ENCODE measurements at regions not wholly inside any gene's neighbourhood (a gene's known extent, or its start where the extent isn't known, plus 50 kb on each side); places are given as distances from the start of the nearest gene placed in this dataset.

GRCh38 chr3:86629511-86629910 lies 361.4 kb downstream of the VGLL3 start:
- TF ChIP-seq, protein P1, sequence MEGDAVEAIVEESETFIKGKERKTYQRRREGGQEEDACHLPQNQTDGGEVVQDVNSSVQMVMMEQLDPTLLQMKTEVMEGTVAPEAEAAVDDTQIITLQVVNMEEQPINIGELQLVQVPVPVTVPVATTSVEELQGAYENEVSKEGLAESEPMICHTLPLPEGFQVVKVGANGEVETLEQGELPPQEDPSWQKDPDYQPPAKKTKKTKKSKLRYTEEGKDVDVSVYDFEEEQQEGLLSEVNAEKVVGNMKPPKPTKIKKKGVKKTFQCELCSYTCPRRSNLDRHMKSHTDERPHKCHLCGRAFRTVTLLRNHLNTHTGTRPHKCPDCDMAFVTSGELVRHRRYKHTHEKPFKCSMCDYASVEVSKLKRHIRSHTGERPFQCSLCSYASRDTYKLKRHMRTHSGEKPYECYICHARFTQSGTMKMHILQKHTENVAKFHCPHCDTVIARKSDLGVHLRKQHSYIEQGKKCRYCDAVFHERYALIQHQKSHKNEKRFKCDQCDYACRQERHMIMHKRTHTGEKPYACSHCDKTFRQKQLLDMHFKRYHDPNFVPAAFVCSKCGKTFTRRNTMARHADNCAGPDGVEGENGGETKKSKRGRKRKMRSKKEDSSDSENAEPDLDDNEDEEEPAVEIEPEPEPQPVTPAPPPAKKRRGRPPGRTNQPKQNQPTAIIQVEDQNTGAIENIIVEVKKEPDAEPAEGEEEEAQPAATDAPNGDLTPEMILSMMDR (IDR thresholded peaks at IDR 0.05; ENCODE audit: low read depth, low read length, missing input control): no peak
- TF ChIP-seq, protein P2, sequence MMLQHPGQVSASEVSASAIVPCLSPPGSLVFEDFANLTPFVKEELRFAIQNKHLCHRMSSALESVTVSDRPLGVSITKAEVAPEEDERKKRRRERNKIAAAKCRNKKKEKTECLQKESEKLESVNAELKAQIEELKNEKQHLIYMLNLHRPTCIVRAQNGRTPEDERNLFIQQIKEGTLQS (IDR thresholded peaks at IDR 0.05): no peak
- no peak for TF ChIP-seq ZBTB33 (IDR thresholded peaks at IDR 0.05)
- TF ChIP-seq RAD21 (IDR thresholded peaks at IDR 0.05): no peak
